Fibroblast of the aortic adventitia (primary cell): ENCODE measurements at regions not wholly inside any gene's neighbourhood (a gene's known extent, or its start where the extent isn't known, plus 50 kb on each side); places are given as distances from the start of the nearest gene placed in this dataset.

Source experiments
- DNase-seq: peaks from one replicate; pipeline ENCODE4 v3.0.0-alpha.2; 2010; ENCODE audit warnings: low read depth
- H3K4me3 ChIP-seq: 2 replicates; pipeline ENCODE4 v1.5.1; 2011; ENCODE audit warnings: low read depth, mild to moderate bottlenecking, control low read depth, low read length, moderate library complexity
- TF ChIP-seq, protein P1 (sequence below): IDR thresholded peaks from 2 replicates; pipeline ENCODE4 v1.5.1; 2011; ENCODE audit warnings: mild to moderate bottlenecking, low read length, control low read depth, inconsistent platforms; ENCODE audit not compliant: insufficient read depth

DNA sequence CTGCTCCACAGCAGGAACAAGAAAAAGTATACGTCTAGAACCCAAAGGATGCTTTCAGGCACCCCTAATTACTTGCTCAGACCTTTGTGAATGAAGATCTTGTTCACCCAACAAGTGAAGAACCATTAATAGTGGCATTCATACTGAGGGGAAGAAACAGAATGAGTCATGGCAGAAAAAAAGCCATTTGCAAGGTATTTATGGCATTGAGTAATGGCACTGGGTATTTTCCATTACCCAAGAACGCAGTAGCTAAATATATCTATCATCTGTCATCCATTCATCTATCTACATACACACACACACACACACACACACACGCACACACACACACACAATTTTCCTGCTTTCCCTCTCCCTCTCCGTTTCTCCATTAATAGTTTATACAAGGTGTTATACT is 56.4 kb upstream of the XIRP2 start:
- no peak overlapping the region for H3K4me3 ChIP-seq
- TF ChIP-seq, protein P1, sequence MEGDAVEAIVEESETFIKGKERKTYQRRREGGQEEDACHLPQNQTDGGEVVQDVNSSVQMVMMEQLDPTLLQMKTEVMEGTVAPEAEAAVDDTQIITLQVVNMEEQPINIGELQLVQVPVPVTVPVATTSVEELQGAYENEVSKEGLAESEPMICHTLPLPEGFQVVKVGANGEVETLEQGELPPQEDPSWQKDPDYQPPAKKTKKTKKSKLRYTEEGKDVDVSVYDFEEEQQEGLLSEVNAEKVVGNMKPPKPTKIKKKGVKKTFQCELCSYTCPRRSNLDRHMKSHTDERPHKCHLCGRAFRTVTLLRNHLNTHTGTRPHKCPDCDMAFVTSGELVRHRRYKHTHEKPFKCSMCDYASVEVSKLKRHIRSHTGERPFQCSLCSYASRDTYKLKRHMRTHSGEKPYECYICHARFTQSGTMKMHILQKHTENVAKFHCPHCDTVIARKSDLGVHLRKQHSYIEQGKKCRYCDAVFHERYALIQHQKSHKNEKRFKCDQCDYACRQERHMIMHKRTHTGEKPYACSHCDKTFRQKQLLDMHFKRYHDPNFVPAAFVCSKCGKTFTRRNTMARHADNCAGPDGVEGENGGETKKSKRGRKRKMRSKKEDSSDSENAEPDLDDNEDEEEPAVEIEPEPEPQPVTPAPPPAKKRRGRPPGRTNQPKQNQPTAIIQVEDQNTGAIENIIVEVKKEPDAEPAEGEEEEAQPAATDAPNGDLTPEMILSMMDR = no peak
- no peak for DNase-seq

DNA sequence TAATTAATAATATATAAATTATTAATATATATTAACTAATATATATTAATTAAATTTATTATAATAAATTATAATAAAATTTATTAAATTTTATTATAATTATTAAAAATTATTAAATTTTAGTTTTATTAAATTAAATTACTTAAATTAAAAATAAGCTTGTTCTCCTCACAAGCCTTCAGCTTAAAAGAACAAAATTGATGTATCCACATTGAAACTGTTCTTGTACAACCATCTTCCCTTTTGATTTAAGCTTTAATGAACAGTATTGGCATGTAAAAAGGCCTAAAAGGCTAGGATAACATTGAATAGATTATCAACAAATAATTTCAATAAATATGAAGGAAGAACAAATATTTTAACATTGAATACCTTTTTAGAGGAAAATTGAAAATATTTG is 62.4 kb upstream of the XIRP2 start:
- TF ChIP-seq, protein P1 = no peak
- H3K4me3 ChIP-seq = no peak overlapping the region
- no peak for DNase-seq

DNA sequence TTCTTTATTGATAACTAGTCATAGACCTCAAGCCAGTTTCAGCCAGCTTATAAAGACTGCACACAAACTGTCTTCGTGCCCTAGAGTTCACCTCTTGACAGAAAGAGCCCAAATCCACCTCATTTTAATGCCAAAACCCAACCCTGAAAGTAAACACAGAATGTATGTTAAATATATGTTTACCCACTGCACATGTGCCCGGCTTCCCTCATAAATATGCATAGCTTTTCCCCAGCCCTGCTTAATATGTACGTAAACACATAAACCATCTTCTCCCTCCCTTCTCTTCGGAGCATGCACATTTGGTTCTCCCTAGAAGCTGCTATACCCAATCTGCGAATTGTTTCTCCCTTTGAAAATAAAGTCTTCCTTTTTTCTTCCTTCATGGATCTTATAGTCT is 73.9 kb upstream of the XIRP2 start:
- H3K4me3 ChIP-seq = no peak overlapping the region
- TF ChIP-seq, protein P1 = no peak
- DNase-seq = no peak

DNA sequence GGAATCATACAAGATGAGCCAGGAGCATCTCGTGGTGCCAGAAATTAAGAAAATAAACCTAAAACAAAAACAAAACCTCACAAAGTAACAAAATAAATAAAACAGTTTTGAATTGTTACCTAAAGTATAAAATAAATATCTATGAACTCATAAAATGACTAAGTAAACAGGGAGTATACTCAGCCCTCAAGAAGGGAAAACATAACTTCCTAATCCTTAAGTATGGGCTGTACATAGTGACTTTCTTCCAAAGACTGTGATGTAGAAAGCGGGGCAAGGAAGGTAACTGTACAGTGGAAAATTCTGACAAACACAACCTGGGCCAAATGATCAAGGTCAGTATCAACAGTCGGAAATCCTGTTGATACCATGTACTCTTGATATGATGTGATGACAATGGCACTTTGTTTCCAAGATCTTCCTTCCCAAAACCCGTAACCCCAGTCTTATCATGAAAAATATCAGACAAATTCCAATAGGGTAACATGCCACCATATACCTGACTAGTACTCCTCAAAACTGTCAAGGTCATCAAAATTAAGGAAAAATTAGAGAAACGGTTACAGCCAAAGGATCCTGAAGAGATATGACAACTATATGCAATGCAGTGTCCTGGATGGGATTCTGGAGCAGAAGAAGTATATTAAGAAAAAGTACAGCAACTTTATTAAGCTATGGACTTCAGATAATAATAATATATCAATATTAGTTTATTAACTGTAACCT is 76.0 kb upstream of the XIRP2 start:
- TF ChIP-seq, protein P1 = no peak
- no peak for DNase-seq
- H3K4me3 ChIP-seq = no peak overlapping the region

DNA sequence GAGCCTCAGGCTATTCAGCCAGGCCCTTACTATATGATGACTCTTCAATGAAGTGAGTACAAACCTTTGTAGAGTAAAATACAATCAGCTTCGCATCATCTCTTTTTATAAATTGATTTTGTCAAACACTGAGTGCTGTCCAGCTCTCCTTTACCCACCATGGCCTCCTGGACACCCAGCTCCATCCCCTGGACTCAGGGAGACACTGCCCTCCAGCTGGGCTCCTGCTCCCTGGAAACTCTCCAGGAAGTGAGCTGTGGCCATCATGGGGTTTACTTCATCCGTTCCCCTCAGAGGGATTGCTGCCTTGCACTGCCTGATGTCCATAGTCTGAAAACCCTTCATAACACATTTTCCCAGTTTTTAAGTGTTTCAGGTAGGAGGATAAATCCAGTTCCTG is 82.5 kb upstream of the XIRP2 start:
- TF ChIP-seq, protein P1 = no peak
- no peak for DNase-seq
- H3K4me3 ChIP-seq = no peak overlapping the region

DNA sequence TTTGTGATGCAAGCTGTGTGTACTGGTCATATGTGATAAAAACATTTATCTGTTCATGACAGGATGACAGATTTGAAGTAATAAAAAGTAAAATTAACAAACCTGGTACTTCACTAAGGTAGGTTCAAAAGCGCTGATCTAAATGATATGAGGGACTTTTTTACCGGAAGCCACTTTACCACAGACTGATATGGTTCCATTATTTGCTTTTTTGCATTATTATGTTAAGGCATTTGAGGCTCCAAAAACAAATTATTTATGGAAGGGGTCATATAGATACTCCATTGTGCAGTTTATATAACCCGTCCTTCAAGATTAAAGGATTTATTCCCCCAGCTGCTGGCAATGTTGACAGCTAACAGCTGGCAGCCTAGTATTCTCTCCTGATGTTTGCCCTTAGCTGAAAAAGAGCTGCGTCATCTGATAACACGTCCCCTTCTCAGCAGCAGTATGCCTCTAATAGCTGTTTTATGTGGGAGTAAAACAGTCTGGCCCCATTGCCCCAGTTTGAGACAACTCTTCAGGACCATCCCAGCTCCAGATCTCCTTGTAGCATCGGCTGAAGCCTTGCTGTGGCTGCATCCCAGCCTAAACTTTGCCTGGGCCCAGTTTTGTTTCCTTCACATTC is 84.8 kb upstream of the XIRP2 start:
- no peak for DNase-seq

More for the DNA sequence above, 84.8 kb upstream of the XIRP2 start:
- TF ChIP-seq, protein P1 = no peak
- no peak overlapping the region for H3K4me3 ChIP-seq
